Tibial nerve (tissue), 4 donors: ENCODE measurements at regions not wholly inside any gene's neighbourhood (a gene's known extent, or its start where the extent isn't known, plus 50 kb on each side); places are given as distances from the start of the nearest gene placed in this dataset.

Source experiments
- CTCF ChIP-seq, 5 experiments: fragments of 200-600 bp in 3 of 5; fragments of 450-650 bp in 2 of 5; sonication (generic) in 3 of 5; IDR thresholded peaks; one replicate each; pipeline ENCODE4 v1.5.1; 2016 to 2019; ENCODE audit warnings: antibody characterized with exemption in 5 of 5, mild to moderate bottlenecking in 3 of 5, moderate library complexity in 2 of 5
- EP300 ChIP-seq, 2 donors: sonication (generic); formaldehyde crosslinking; IDR thresholded peaks; one replicate each; pipeline ENCODE4 v1.6.1; 2017; ENCODE audit warnings: antibody characterized with exemption in 2 of 2, mild to moderate bottlenecking in 1 of 2

GRCh38 chr4:184930026-184930425 lies 88.3 kb upstream of the HELT start:
- TF ChIP-seq CTCF (IDR thresholded peaks at IDR 0.05), result no peak
- TF ChIP-seq EP300 (IDR thresholded peaks at IDR 0.05), result no peak
